KMS-11 (cell line): ENCODE measurements at regions not wholly inside any gene's neighbourhood (a gene's known extent, or its start where the extent isn't known, plus 50 kb on each side); places are given as distances from the start of the nearest gene placed in this dataset.

ENCODE experiments used
- H2AFZ ChIP-seq: fragments of 200-600 bp; sonication (generic); 2 replicates; pipeline ENCODE4 v1.6.1; 2016; ENCODE audit warnings: antibody characterized with exemption, mixed run types, low read depth
- H3K27ac ChIP-seq: fragments of 200-600 bp; sonication (generic); 2 replicates; pipeline ENCODE4 v1.6.1; 2016; ENCODE audit warnings: mild to moderate bottlenecking, mixed run types
- H3K27me3 ChIP-seq: fragments of 200-600 bp; sonication (generic); 2 replicates; pipeline ENCODE4 v1.6.1; 2017; ENCODE audit warnings: mild to moderate bottlenecking, low read depth, mixed run types, moderate library complexity; ENCODE audit not compliant: insufficient read depth
- H3K36me3 ChIP-seq: fragments of 200-600 bp; sonication (generic); 2 replicates; pipeline ENCODE4 v1.6.1; 2017; ENCODE audit warnings: mild to moderate bottlenecking, mixed run types; ENCODE audit not compliant: insufficient read depth
- H3K4me1 ChIP-seq: fragments of 200-600 bp; sonication (generic); 2 replicates; pipeline ENCODE4 v1.6.1; 2016; ENCODE audit warnings: mild to moderate bottlenecking, low read depth, mixed run types; ENCODE audit not compliant: poor library complexity, severe bottlenecking
- H3K4me2 ChIP-seq: fragments of 200-600 bp; sonication (generic); 2 replicates; pipeline ENCODE4 v1.7.0; 2016; ENCODE audit warnings: mild to moderate bottlenecking, mixed run types
- H3K4me3 ChIP-seq: fragments of 200-600 bp; sonication (generic); IDR thresholded peaks from 2 replicates; pipeline ENCODE4 v1.6.1; 2017; ENCODE audit warnings: low read depth, low read length, mixed read lengths; ENCODE audit not compliant: insufficient read depth
- H3K79me2 ChIP-seq: fragments of 200-600 bp; sonication (generic); 2 replicates; pipeline ENCODE4 v1.6.1; 2016; ENCODE audit warnings: low read depth, mixed run types; ENCODE audit not compliant: insufficient read depth
- H3K9ac ChIP-seq: fragments of 200-600 bp; sonication (generic); 2 replicates; pipeline ENCODE4 v1.6.1; 2016; ENCODE audit warnings: mild to moderate bottlenecking, mixed run types
- H4K20me1 ChIP-seq: fragments of 200-600 bp; sonication (generic); 2 replicates; pipeline ENCODE4 v1.6.1; 2016; ENCODE audit warnings: mild to moderate bottlenecking, mixed run types; ENCODE audit not compliant: insufficient read depth
- CTCF ChIP-seq: fragments of 200-600 bp; sonication (generic); conservative IDR thresholded peaks from 2 replicates; pipeline ENCODE4 v1.6.1; 2017; ENCODE audit warnings: low read depth, mild to moderate bottlenecking, antibody characterized with exemption, low read length, moderate library complexity, mixed read lengths

DNA sequence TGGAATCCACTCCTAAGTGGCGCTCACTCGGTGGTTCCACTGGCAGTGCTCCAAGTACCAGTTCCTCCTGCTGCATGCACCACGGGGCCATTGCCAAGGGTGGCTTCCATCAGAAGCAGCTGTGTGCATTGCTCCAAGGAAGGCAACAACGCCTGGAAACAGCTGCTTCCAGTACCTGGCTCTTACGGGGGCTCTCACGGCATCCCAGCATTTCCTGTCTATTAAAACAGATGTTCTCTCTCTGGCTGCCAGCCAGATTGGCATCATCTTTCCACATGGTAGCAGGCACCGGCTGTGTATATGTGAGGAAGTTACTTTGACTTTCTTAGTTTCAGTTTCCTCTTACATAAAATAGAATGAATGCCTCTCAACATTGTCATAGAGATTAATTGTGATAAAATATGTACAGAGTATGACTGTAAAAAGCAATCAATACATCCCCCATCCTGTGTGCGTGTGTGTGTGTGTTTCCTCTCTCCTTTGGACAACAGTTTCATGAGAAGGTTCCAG lies 84.9 kb downstream of the CMPK2 start:
- Histone ChIP-seq H3K4me2 (no peak overlapping the region), H3K4me3 (no peak overlapping the region), H3K27me3 (no peaks in the 10 kb centered on the region), H4K20me1 (no peaks in the 10 kb centered on the region), H3K27ac (no peak overlapping the region), H3K4me1 (no peaks in the 10 kb centered on the region), H2AFZ (no peak overlapping the region), H3K79me2 (no peaks in the 10 kb centered on the region), H3K9ac (no peak overlapping the region), H3K36me3 (no peaks in the 10 kb centered on the region)
- no peak for TF ChIP-seq CTCF

GRCh38 chr2:6782517-6783237 lies 83.0 kb downstream of the CMPK2 start:
- Histone ChIP-seq H4K20me1 (no peaks in the 10 kb centered on the region), H3K4me3 (no peak overlapping the region), H3K27me3 (no peaks in the 10 kb centered on the region), H2AFZ (no peak overlapping the region), H3K79me2 (no peaks in the 10 kb centered on the region), H3K27ac (no peak overlapping the region), H3K9ac (no peak overlapping the region), H3K4me1 (no peaks in the 10 kb centered on the region), H3K36me3 (no peaks in the 10 kb centered on the region), H3K4me2 (no peak overlapping the region)
- no peak for TF ChIP-seq CTCF

- no peak overlapping the region for H3K4me3 ChIP-seq
- H2AFZ ChIP-seq: no peak overlapping the region
- H3K9ac ChIP-seq: no peak overlapping the region
- H3K36me3 ChIP-seq: no peaks in the 10 kb centered on the region
- H3K27ac ChIP-seq: no peak overlapping the region
- no peaks in the 10 kb centered on the region for H3K27me3 ChIP-seq
- no peak overlapping the region for H3K4me2 ChIP-seq
- H3K79me2 ChIP-seq: no peaks in the 10 kb centered on the region
- no peaks in the 10 kb centered on the region for H4K20me1 ChIP-seq
- H3K4me1 ChIP-seq: no peaks in the 10 kb centered on the region
- no peak for TF ChIP-seq CTCF
Observed at GRCh38 chr2:6783238-6783614, 82.5 kb downstream of the CMPK2 start.

GRCh38 chr2:6784291-6784690 lies 81.4 kb downstream of the CMPK2 start:
- Histone ChIP-seq H3K4me1 (no peaks in the 10 kb centered on the region), H2AFZ (no peak overlapping the region), H3K27ac (no peak overlapping the region), H3K4me3 (no peak overlapping the region), H3K36me3 (no peaks in the 10 kb centered on the region), H3K4me2 (no peak overlapping the region), H3K9ac (no peak overlapping the region), H3K27me3 (no peaks in the 10 kb centered on the region), H3K79me2 (no peaks in the 10 kb centered on the region), H4K20me1 (no peaks in the 10 kb centered on the region)
- no peak for TF ChIP-seq CTCF
